Fibroblast of lung (primary cell): ENCODE measurements at regions not wholly inside any gene's neighbourhood (a gene's known extent, or its start where the extent isn't known, plus 50 kb on each side); places are given as distances from the start of the nearest gene placed in this dataset.

ENCODE experiments used
- EZH2 ChIP-seq: IDR thresholded peaks from 2 replicates; pipeline ENCODE4 v1.5.1; 2012; ENCODE audit warnings: low read length, control low read depth, mild to moderate bottlenecking; ENCODE audit errors: missing control alignments
- TF ChIP-seq, protein P1 (sequence below), 2 donors: IDR thresholded peaks in 1 of 2; conservative IDR thresholded peaks in 1 of 2; 1 replicate in 1 of 2; 2 replicates in 1 of 2; pipeline ENCODE4 v1.5.1; 2011 to 2012; ENCODE audit warnings: low read length in 2 of 2, control low read depth in 1 of 2, inconsistent platforms in 1 of 2, low read depth in 1 of 2, mild to moderate bottlenecking in 1 of 2

DNA sequence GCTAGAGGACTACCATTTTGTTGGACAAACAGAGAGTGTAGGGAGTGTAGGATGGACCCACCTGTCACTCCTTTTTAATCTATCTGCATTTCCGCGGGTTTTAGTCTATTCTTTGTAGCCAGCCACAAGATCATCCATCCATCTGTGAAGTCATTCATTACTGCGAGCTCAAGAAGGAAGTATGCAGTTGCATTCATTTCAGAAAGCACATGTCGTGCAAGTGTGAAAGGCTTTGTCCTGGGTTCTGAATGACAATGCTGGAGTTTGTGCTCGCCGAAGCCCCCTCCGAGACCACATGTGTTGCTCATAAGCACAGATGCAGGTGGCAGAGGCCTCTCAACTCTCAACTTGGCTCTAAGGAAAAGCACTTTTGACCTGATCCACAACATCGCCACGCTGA, 70.3 kb upstream of the BASP1 start:
- TF ChIP-seq, protein P1, sequence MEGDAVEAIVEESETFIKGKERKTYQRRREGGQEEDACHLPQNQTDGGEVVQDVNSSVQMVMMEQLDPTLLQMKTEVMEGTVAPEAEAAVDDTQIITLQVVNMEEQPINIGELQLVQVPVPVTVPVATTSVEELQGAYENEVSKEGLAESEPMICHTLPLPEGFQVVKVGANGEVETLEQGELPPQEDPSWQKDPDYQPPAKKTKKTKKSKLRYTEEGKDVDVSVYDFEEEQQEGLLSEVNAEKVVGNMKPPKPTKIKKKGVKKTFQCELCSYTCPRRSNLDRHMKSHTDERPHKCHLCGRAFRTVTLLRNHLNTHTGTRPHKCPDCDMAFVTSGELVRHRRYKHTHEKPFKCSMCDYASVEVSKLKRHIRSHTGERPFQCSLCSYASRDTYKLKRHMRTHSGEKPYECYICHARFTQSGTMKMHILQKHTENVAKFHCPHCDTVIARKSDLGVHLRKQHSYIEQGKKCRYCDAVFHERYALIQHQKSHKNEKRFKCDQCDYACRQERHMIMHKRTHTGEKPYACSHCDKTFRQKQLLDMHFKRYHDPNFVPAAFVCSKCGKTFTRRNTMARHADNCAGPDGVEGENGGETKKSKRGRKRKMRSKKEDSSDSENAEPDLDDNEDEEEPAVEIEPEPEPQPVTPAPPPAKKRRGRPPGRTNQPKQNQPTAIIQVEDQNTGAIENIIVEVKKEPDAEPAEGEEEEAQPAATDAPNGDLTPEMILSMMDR (conservative IDR thresholded peaks at IDR 0.05 in 1 of 2, IDR thresholded peaks at IDR 0.05 in 1 of 2; ENCODE audit: low read depth in 1 of 2, low read length in 2 of 2) = no peak
- no peak for TF ChIP-seq EZH2
